SKM-1 (cell line): ENCODE measurements at regions not wholly inside any gene's neighbourhood (a gene's known extent, or its start where the extent isn't known, plus 50 kb on each side); places are given as distances from the start of the nearest gene placed in this dataset.

ENCODE experiments used
- DNase-seq: peaks from one replicate; lab custom pipeline; 2025; ENCODE audit not compliant: unreplicated experiment; lab: John Stamatoyannopoulos, UW

- no peak for DNase-seq
Measured at GRCh38 chr7:67413670-67414069, 417.0 kb downstream of the TYW1 start.

- no peak for DNase-seq
Measured at GRCh38 chr7:67414858-67415257, 418.2 kb downstream of the TYW1 start.

GRCh38 chr7:67422601-67423000 lies 426.0 kb downstream of the TYW1 start:
- no peak for DNase-seq

GRCh38 chr7:67423065-67423464 lies 426.4 kb downstream of the TYW1 start:
- no peak for DNase-seq

- no peak for DNase-seq
Measured at GRCh38 chr7:67426654-67427053, 430.0 kb downstream of the TYW1 start.

- DNase-seq = no peak
Measured at GRCh38 chr7:67429735-67430134, 433.1 kb downstream of the TYW1 start.

GRCh38 chr7:67432536-67433234 lies 436.1 kb downstream of the TYW1 start:
- no peak for DNase-seq

GRCh38 chr7:67435894-67436535 lies 439.4 kb downstream of the TYW1 start:
- no peak for DNase-seq

- no peak for DNase-seq
Measured at GRCh38 chr7:67438198-67438882, 441.7 kb downstream of the TYW1 start.

GRCh38 chr7:67438913-67439505 lies 442.4 kb downstream of the TYW1 start:
- DNase-seq = no peak

- DNase-seq = no peak
Measured at GRCh38 chr7:67440321-67440720, 443.7 kb downstream of the TYW1 start.

- no peak for DNase-seq
Measured at GRCh38 chr7:67445728-67446127, 449.1 kb downstream of the TYW1 start.

- DNase-seq = no peak
Measured at GRCh38 chr7:67447297-67447696, 450.7 kb downstream of the TYW1 start.

GRCh38 chr7:67448271-67448670 lies 451.6 kb downstream of the TYW1 start:
- no peak for DNase-seq

GRCh38 chr7:67450171-67450570 lies 453.5 kb downstream of the TYW1 start:
- DNase-seq = no peak

- DNase-seq = no peak
Measured at GRCh38 chr7:67451306-67451705, 454.7 kb downstream of the TYW1 start.

GRCh38 chr7:67452516-67453026 lies 455.9 kb downstream of the TYW1 start:
- no peak for DNase-seq

GRCh38 chr7:67453580-67454380 lies 457.1 kb downstream of the TYW1 start:
- DNase-seq = peak; percentile 6

- no peak for DNase-seq
Measured at GRCh38 chr7:67455508-67455907, 458.9 kb downstream of the TYW1 start.

- DNase-seq = no peak
Measured at GRCh38 chr7:67462781-67463191, 466.2 kb downstream of the TYW1 start.

- DNase-seq = no peak
Measured at GRCh38 chr7:67463316-67463715, 466.7 kb downstream of the TYW1 start.
